Activated T-cell treated with anti-CD3 and anti-CD28 coated beads for 1 hour (primary cell): ENCODE measurements at regions not wholly inside any gene's neighbourhood (a gene's known extent, or its start where the extent isn't known, plus 50 kb on each side); places are given as distances from the start of the nearest gene placed in this dataset.

Experiments used
- DNase-seq: peaks from one replicate; pipeline ENCODE4 v3.0.0-alpha.2; 2020; ENCODE audit warnings: low read depth

DNA sequence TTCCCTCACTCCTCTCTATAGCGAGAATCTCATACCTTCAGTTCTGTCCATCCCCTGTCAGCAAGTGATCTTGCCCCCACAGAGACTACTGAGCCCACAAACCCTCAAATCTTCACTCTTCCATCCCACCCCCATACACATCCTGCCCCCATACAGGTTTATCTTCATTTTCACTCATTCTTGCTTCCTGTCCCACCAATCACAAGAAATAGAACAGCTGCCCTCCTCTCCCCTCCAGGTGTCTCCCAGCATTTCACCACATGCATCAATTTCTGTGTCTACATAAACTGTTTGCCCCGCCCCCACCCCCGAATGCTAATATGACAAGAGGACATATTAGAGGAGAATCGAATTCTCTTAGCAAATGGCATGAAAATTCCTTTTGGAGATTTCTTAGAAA is 54.9 kb upstream of the CARMIL1 start:
- no peak for DNase-seq

DNA sequence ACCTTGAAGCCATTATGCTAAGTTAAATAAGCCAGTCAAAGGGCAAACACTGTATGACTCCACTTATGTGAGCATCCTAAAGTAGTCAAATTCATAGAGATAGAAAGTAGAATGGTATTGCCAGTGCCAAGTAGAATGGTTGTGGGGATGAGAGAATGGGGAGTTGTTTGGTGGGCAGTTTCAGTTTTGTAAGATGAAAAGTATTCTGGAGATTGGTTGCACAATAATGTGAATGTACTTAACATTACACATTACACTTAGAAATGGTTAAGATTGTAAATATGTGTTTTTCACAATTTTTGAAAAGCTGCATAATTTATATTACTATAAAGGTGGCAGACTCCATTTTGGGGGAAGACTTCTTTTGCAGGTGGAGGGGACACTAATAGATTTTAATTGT is 51.3 kb upstream of the CARMIL1 start:
- DNase-seq = no peak
